HG03064 (cell line): ENCODE measurements at regions not wholly inside any gene's neighbourhood (a gene's known extent, or its start where the extent isn't known, plus 50 kb on each side); places are given as distances from the start of the nearest gene placed in this dataset.
"Not testable (repeated sequence)": the region's sequence is repeated elsewhere in the genome, so short reads cannot be mapped to it uniquely, and the experiment has no call there.

Source experiments
- ATAC-seq: cut with Tn5 transposase; IDR thresholded peaks from one replicate; pipeline ENCODE4 v1.9.1; 2021; ENCODE audit warnings: low read depth; ENCODE audit not compliant: unreplicated experiment

GRCh38 chr1:222018041-222018440, 276.2 kb upstream of the DUSP10 start:
- no peak for ATAC-seq

- no peak for ATAC-seq
Measured at GRCh38 chr1:222015686-222016085, 273.8 kb upstream of the DUSP10 start.

GRCh38 chr1:222014001-222014400, 272.1 kb upstream of the DUSP10 start:
- no peak for ATAC-seq

- no peak for ATAC-seq
Measured at GRCh38 chr1:222012816-222013215, 270.9 kb upstream of the DUSP10 start.

- no peak for ATAC-seq
Measured at GRCh38 chr1:222010306-222010705, 268.4 kb upstream of the DUSP10 start.

GRCh38 chr1:222009105-222009730, 267.3 kb upstream of the DUSP10 start:
- no peak for ATAC-seq

- no peak for ATAC-seq
Measured at GRCh38 chr1:222006715-222007114, 264.8 kb upstream of the DUSP10 start.

GRCh38 chr1:222004784-222005183, 262.9 kb upstream of the DUSP10 start:
- ATAC-seq, result no peak

GRCh38 chr1:222004034-222004433, 262.1 kb upstream of the DUSP10 start:
- no peak for ATAC-seq

- ATAC-seq, result no peak
Measured at GRCh38 chr1:222002503-222002902, 260.6 kb upstream of the DUSP10 start.

GRCh38 chr1:222000131-222000530, 258.2 kb upstream of the DUSP10 start:
- ATAC-seq, result no peak

- ATAC-seq, result no peak
Measured at GRCh38 chr1:221998781-221999180, 256.9 kb upstream of the DUSP10 start.

GRCh38 chr1:221998186-221998612, 256.3 kb upstream of the DUSP10 start:
- no peak for ATAC-seq

GRCh38 chr1:221997012-221997411, 255.1 kb upstream of the DUSP10 start:
- not testable (repeated sequence) for ATAC-seq

- ATAC-seq, result no peak
Measured at GRCh38 chr1:221994939-221995338, 253.1 kb upstream of the DUSP10 start.

- peak; percentile 63 for ATAC-seq
Measured at GRCh38 chr1:221994274-221994698, 252.4 kb upstream of the DUSP10 start.

GRCh38 chr1:221993444-221993948, 251.6 kb upstream of the DUSP10 start:
- ATAC-seq, result no peak

- ATAC-seq, result no peak
Measured at GRCh38 chr1:221992427-221992826, 250.5 kb upstream of the DUSP10 start.

GRCh38 chr1:221991221-221991620, 249.3 kb upstream of the DUSP10 start:
- ATAC-seq, result no peak

GRCh38 chr1:221989741-221990140, 247.9 kb upstream of the DUSP10 start:
- ATAC-seq, result no peak

GRCh38 chr1:221988829-221989228, 246.9 kb upstream of the DUSP10 start:
- ATAC-seq, result no peak

- no peak for ATAC-seq
Measured at GRCh38 chr1:221987860-221988520, 246.1 kb upstream of the DUSP10 start.
